Omental fat pad (tissue), 3 donors: ENCODE measurements at regions not wholly inside any gene's neighbourhood (a gene's known extent, or its start where the extent isn't known, plus 50 kb on each side); places are given as distances from the start of the nearest gene placed in this dataset.

Experiments
- ATAC-seq: fragments of 150-250 bp; one replicate; pipeline ENCODE4 v1.9.1; 2016; ENCODE audit warnings: mild to moderate bottlenecking, moderate library complexity; ENCODE audit not compliant: low FRiP score
- DNase-seq: peaks from one replicate; pipeline ENCODE4 v3.0.0-alpha.2; 2019; ENCODE audit warnings: low spot score
- TF ChIP-seq, protein P1 (sequence below), 3 donors: fragments of 450-650 bp; IDR thresholded peaks; one replicate each; pipeline ENCODE4 v1.5.1; 2016 to 2017; ENCODE audit warnings: antibody characterized with exemption in 3 of 3, mild to moderate bottlenecking in 3 of 3, moderate library complexity in 2 of 3

DNA sequence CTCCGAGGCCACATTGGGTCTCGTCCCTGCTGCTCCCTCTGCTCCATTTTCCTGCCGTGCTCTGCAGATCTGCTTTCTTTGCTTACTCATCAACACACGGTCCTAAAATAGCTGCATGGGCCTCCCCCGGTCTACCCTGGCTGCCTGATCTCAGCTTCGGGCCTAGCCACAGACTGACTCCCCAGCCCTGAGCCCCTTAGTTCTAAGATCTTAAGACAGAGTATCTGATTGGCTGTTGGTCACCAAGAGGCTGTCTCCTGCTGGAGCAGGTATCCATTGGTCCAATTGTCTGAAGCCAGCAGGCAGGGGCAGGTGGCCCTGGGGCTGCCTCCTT lies 53.7 kb upstream of the NECTIN1 start:
- no peak for DNase-seq
- TF ChIP-seq, protein P1, sequence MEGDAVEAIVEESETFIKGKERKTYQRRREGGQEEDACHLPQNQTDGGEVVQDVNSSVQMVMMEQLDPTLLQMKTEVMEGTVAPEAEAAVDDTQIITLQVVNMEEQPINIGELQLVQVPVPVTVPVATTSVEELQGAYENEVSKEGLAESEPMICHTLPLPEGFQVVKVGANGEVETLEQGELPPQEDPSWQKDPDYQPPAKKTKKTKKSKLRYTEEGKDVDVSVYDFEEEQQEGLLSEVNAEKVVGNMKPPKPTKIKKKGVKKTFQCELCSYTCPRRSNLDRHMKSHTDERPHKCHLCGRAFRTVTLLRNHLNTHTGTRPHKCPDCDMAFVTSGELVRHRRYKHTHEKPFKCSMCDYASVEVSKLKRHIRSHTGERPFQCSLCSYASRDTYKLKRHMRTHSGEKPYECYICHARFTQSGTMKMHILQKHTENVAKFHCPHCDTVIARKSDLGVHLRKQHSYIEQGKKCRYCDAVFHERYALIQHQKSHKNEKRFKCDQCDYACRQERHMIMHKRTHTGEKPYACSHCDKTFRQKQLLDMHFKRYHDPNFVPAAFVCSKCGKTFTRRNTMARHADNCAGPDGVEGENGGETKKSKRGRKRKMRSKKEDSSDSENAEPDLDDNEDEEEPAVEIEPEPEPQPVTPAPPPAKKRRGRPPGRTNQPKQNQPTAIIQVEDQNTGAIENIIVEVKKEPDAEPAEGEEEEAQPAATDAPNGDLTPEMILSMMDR (IDR thresholded peaks at IDR 0.05), result no peak
- ATAC-seq, result no peak

DNA sequence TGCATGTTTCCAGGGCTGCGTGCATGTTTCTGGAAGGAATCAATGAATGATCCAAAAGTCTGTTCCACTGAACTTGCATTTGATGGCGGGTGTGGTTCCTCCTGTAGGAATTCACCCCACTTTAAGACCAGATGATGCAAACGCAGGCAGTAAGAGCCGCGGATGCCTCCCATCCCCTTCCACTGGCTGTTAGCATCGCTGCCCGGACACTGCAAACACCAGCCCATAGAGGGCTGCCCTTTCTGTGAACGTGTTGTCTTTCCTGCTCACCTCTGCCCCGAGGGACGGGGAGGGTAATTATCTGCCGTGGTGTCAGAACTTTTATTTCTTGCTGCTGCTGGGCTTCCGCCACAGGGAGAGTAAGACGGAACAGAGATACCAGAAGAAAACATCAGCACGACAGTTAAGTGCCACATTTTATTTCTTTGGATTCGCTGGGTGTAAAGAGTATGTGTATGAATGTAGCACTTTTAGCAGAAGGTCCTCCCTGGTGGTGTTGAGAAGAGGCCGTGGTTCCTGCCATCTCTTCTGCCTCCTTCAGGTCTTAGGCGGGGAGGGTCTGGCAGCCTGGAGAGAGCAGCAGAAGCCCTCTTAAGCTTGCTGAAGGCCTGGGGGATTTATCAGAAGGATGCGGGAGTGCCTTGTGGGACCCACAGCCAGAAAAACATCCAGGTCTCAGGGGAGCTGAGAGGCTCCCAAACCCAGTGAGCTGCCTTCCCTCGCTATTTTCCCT lies 53.2 kb upstream of the NECTIN1 start:
- TF ChIP-seq, protein P1 (IDR thresholded peaks at IDR 0.05), result no peak
- ATAC-seq (no peak), DNase-seq (no peak)

DNA sequence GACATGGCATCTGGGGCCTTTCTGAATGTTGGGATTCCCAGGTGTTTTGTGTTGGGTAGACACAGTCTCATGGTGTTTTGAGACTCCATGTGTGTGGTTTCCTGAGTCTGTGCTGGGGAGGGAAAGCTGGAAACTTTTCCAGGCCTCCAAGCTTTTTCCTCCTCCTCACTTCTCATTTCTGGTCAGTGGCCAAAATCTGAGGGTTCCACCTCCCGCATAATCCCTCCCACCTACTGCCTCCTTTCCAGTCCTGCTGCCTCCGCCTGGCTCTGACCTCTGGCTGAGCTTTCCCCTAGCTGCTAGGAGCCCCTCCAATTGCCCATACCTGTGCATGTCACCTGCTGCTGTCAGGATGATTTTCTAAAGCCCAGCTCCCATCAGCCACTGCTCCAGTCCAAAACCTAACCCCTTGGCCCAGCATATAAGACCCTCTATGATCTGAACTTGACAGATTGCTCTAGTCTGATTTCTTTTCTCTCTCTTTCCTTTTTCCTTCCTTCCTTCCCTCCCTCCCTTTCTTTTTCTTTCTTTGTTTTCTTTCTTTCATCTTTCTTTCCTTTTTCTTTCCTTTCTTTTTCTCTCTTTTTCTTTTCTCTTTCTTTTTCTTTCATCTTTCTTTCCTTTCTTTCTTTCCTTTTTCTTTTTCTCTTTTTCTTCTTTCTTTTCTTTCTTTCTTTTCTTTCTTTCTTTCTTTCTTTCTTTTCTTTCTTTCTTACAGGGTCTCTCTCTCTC lies 51.4 kb upstream of the NECTIN1 start:
- DNase-seq, result no peak

DNA sequence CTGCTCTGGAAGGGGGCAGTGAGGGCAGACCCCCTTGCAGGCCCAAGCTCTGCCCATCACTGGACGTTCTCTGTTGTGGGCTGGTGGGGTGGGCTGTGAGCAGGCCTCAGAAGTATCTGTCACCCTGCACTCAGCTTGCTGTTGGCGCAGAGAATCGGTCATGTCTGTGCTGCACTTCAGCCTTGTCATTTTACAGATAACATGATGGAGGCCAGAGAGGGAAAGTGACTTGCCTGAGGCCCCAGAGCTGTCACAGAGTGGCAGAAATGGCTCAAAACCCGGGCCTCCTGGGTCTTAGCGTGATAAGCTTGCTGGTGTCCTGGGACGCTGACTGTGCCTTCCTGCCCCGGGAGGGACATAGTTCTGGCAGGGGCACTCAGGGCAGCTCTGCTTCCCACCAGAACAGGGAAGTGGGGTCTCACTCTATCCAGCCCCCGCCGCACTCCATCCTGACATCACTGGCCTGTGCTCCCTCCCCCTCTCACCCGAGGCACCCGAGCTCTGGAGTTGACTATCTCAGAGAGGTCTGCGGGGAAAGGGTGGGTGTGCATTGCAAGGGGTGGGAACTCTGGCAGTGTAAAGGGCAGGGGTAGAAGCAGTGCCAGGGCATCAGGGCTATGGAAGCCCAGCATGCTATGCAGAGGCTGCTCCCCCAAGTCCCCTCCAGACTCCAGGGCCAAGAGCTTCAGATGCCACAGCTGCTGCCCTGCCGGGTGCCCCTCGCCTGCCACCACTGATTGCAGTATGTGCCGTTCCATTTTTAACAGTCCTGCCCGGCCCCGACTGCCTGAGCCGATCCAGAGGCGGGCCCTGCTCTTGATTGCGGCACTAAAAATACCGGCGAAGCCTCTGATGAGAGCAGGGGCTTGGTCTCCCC lies 50.4 kb upstream of the NECTIN1 start:
- DNase-seq (no peak), ATAC-seq (no peak)
- TF ChIP-seq, protein P1 (IDR thresholded peaks at IDR 0.05), result no peak

More for the DNA sequence above, 51.4 kb upstream of the NECTIN1 start:
- TF ChIP-seq, protein P1 (IDR thresholded peaks at IDR 0.05), result no peak
- ATAC-seq, result no peak
